ENCODE measurements at regions not wholly inside any gene's neighbourhood (a gene's known extent, or its start where the extent isn't known, plus 50 kb on each side); places are given as distances from the start of the nearest gene placed in this dataset.

DNA sequence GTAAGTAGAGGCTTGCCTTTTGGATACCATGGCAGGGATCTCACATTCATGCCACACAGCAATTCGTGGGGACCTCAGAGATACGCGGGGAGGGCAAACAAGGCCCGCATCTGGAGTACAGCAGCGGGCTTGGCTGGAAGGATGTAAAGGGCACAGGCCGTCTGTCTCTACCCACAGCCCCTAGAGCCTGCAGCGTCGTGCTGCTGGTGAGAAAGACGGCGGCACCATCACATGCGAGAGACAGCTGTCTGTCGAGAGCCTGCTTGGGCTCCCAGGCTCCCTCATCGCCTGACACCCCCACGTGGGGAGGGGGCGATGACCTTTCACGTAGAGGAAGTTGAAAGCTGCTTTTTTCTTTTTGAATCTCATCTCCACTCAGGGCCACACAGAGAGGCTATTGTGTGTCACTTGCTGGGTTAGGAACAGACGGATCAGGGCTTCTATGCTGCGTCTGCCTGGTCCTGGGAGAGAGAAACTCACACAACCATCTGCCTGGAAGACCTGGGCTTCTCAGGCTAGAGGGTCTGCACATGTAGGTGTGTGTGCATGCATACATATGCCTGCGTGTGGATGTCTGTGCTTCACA, 134.6 kb upstream of the PPP1R26 start:
- Histone ChIP-seq H3K18ac (ENCODE audit: low read depth in 1 of 2, low read length in 2 of 2) (no peak overlapping the region), H3K9ac (ENCODE audit: low read length) (no peak overlapping the region), H3K4me2 (ENCODE audit: low read length, poor library complexity, severe bottlenecking) (no peak overlapping the region), H3K4ac (ENCODE audit: low read depth in 1 of 2, low read length in 2 of 2) (no peak overlapping the region), H3K27ac (ENCODE audit: low read length, poor library complexity, severe bottlenecking) (no peak overlapping the region), H3K23ac (ENCODE audit: low read length in 2 of 2) (no peak overlapping the region), H2BK15ac (ENCODE audit: low read depth, poor library complexity, severe bottlenecking) (no peak overlapping the region), H4K91ac (ENCODE audit: low read length) (no peak overlapping the region), H3K79me1 (replicated peaks; ENCODE audit: low read length, poor library complexity, severe bottlenecking) (no peaks in the 10 kb centered on the region), H3K4me1 (ENCODE audit: control insufficient read depth, insufficient read depth, low read depth, low read length) (no peaks in the 10 kb centered on the region), H2BK12ac (ENCODE audit: low read length in 2 of 2) (no peak overlapping the region), H3K36me3 (ENCODE audit: control insufficient read depth in 1 of 2, insufficient read depth in 2 of 2, low read depth in 1 of 2, low read length in 2 of 2) (no peaks in the 10 kb centered on the region), H3K27me3 (ENCODE audit: control insufficient read depth in 1 of 2, insufficient read depth in 1 of 2, low read length in 2 of 2) (peaks cover 0 to 81% of the 10 kb centered on the region in 2 experiments), H2BK5ac (ENCODE audit: low read depth, low read length, poor library complexity, severe bottlenecking) (no peak overlapping the region), H3K9me3 (ENCODE audit: control insufficient read depth, low read length) (no peaks in the 10 kb centered on the region), H4K8ac (ENCODE audit: low read length) (no peak overlapping the region), H2BK120ac (ENCODE audit: low read depth, low read length) (no peak overlapping the region), H2AFZ (ENCODE audit: low read depth, low read length) (no peak overlapping the region), H3K4me3 (ENCODE audit: insufficient read depth in 1 of 2, low read depth in 1 of 2, low read length in 2 of 2) (no peak overlapping the region), H2AK5ac (ENCODE audit: low read length, severe bottlenecking) (no peak overlapping the region), H3K14ac (ENCODE audit: low read length in 2 of 2) (no peak overlapping the region)
- WGBS, result 83% methylated on average over 19 of the region's 19 CpGs
- DNase-seq, result no peak

DNA sequence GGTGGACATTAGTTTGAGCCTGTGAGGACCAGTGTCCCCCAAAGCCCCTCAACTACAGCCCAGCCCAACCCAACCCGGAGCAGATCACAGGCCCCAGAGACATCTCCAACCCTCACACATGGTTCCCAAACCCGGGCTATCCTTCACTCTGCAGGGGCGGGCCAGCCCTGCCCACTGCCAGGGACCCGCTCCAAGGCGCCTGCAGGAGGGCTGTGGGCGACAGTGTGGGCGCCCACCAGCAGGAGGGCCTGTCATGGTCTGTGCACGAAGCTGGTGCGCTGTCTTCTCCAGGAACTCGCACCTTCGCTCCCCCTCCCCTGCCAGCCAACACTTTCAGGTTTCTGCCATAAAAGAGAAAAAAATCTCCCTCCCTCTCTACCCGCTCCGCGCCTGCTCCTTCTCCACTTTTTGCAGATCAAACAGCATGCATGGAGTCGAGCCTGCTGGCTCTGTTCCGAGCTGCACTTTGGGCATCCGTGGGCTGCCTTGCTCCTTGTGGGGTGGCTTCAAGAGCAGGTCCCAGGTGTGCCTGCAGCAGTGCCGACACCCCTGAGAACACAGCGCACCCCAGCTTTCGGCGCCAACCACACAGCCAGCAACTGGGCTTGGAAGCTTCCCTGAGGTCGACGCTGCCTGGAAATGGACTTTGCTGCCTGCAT, 133.7 kb upstream of the PPP1R26 start:
- H3K4ac ChIP-seq (ENCODE audit: low read depth in 1 of 2, low read length in 2 of 2), result no peak overlapping the region

DNA sequence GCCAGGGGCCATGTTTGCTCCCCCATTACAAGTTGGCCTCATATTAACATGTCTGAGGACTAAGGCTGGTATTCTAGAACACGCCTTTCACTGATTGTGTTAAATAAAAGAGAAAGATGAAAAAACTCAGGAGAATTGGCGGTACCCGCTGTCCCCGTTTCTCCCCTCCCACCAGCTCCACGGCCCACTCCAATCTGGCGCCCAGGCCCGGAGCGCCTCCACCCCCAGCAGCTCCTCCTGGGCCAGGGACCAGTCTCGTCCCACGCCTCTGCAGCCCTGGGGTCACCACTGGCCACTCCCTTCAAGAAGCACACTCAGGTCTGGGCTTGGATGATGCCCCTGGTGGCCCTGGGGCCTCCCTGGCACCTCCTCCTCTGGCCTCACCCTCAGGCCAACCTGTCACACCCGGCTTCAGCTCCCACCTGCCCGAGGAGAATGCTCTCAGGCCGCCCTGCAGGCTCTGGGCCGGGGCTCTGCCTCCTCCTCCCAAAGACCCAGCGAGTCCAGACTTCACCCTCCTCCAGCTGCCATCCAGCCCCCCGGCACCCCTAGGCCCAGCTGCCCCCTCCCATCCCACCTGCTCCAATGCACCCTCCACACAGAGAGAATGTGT, 133.0 kb upstream of the PPP1R26 start:
- Histone ChIP-seq H4K91ac (ENCODE audit: low read length) (no peak overlapping the region), H3K36me3 (ENCODE audit: control insufficient read depth in 1 of 2, insufficient read depth in 2 of 2, low read depth in 1 of 2, low read length in 2 of 2) (no peaks in the 10 kb centered on the region), H2BK15ac (ENCODE audit: low read depth, poor library complexity, severe bottlenecking) (no peak overlapping the region), H2BK12ac (ENCODE audit: low read length in 2 of 2) (no peak overlapping the region), H2BK120ac (ENCODE audit: low read depth, low read length) (no peak overlapping the region), H3K27me3 (ENCODE audit: control insufficient read depth in 1 of 2, insufficient read depth in 1 of 2, low read length in 2 of 2) (peaks cover 0 to 78% of the 10 kb centered on the region in 2 experiments), H3K27ac (ENCODE audit: low read length, poor library complexity, severe bottlenecking) (no peak overlapping the region), H4K8ac (ENCODE audit: low read length) (no peak overlapping the region), H3K23ac (ENCODE audit: low read length in 2 of 2) (no peak overlapping the region), H2AK5ac (ENCODE audit: low read length, severe bottlenecking) (no peak overlapping the region), H3K9me3 (ENCODE audit: control insufficient read depth, low read length) (no peaks in the 10 kb centered on the region), H2AFZ (ENCODE audit: low read depth, low read length) (no peak overlapping the region), H3K18ac (ENCODE audit: low read depth in 1 of 2, low read length in 2 of 2) (no peak overlapping the region), H2BK5ac (ENCODE audit: low read depth, low read length, poor library complexity, severe bottlenecking) (no peak overlapping the region), H3K4ac (ENCODE audit: low read depth in 1 of 2, low read length in 2 of 2) (no peak overlapping the region), H3K9ac (ENCODE audit: low read length) (no peak overlapping the region), H3K79me1 (replicated peaks; ENCODE audit: low read length, poor library complexity, severe bottlenecking) (no peaks in the 10 kb centered on the region), H3K4me2 (ENCODE audit: low read length, poor library complexity, severe bottlenecking) (no peak overlapping the region), H3K14ac (ENCODE audit: low read length in 2 of 2) (no peak overlapping the region), H3K4me3 (ENCODE audit: insufficient read depth in 1 of 2, low read depth in 1 of 2, low read length in 2 of 2) (no peak overlapping the region), H3K4me1 (ENCODE audit: control insufficient read depth, insufficient read depth, low read depth, low read length) (no peaks in the 10 kb centered on the region)
- WGBS, result 80% methylated on average over 15 of the region's 16 CpGs
- no peak for DNase-seq

More for the DNA sequence above, 133.7 kb upstream of the PPP1R26 start:
- H3K4me2 ChIP-seq (ENCODE audit: low read length, poor library complexity, severe bottlenecking), result no peak overlapping the region
- no peak overlapping the region for H3K9ac ChIP-seq (ENCODE audit: low read length)
- no peak for DNase-seq
- H2AK5ac ChIP-seq (ENCODE audit: low read length, severe bottlenecking), result no peak overlapping the region
- no peak overlapping the region for H2BK15ac ChIP-seq (ENCODE audit: low read depth, poor library complexity, severe bottlenecking)
- no peak overlapping the region for H3K4me3 ChIP-seq (ENCODE audit: insufficient read depth in 1 of 2, low read depth in 1 of 2, low read length in 2 of 2)
- no peak overlapping the region for H3K27ac ChIP-seq (ENCODE audit: low read length, poor library complexity, severe bottlenecking)
- no peak overlapping the region for H2BK12ac ChIP-seq (ENCODE audit: low read length in 2 of 2)
- no peaks in the 10 kb centered on the region for H3K79me1 ChIP-seq (replicated peaks; ENCODE audit: low read length, poor library complexity, severe bottlenecking)
- no peak overlapping the region for H2AFZ ChIP-seq (ENCODE audit: low read depth, low read length)
- no peaks in the 10 kb centered on the region for H3K4me1 ChIP-seq (ENCODE audit: control insufficient read depth, insufficient read depth, low read depth, low read length)
- no peak overlapping the region for H4K8ac ChIP-seq (ENCODE audit: low read length)
- WGBS, result 82% methylated on average over 23 of the region's 23 CpGs
- H2BK120ac ChIP-seq (ENCODE audit: low read depth, low read length), result no peak overlapping the region
- H3K36me3 ChIP-seq (ENCODE audit: control insufficient read depth in 1 of 2, insufficient read depth in 2 of 2, low read depth in 1 of 2, low read length in 2 of 2), result no peaks in the 10 kb centered on the region
- H2BK5ac ChIP-seq (ENCODE audit: low read depth, low read length, poor library complexity, severe bottlenecking), result no peak overlapping the region
- H3K27me3 ChIP-seq (ENCODE audit: control insufficient read depth in 1 of 2, insufficient read depth in 1 of 2, low read length in 2 of 2), result peaks cover 0 to 79% of the 10 kb centered on the region in 2 experiments
- H4K91ac ChIP-seq (ENCODE audit: low read length), result no peak overlapping the region
- H3K9me3 ChIP-seq (ENCODE audit: control insufficient read depth, low read length), result no peaks in the 10 kb centered on the region
- H3K18ac ChIP-seq (ENCODE audit: low read depth in 1 of 2, low read length in 2 of 2), result no peak overlapping the region
- H3K23ac ChIP-seq (ENCODE audit: low read length in 2 of 2), result no peak overlapping the region
- H3K14ac ChIP-seq (ENCODE audit: low read length in 2 of 2), result no peak overlapping the region

DNA sequence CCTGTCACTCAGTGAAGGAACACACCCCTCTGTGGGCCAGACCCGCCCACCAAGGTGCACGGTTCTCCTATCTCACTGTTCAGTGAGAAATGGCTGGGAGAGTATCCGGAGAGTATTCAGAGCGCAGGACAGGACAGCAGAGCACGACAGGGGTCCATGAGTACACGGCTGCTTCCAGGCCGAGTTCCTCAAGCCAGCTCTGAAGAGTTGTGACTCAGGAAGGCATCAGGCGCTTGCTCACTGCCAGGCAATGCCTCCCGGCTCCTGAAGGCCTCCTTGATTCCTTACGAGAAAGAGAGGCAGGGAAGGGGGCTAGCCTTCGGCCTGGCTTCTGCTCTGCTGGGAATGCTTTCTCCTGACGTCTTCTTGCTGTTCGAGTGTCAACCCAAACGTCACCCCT, 132.1 kb upstream of the PPP1R26 start:
- no peak overlapping the region for H3K27ac ChIP-seq (ENCODE audit: low read length, poor library complexity, severe bottlenecking)
- H3K9me3 ChIP-seq (ENCODE audit: control insufficient read depth, low read length), result peaks cover 4% of the 10 kb centered on the region
- H4K91ac ChIP-seq (ENCODE audit: low read length), result no peak overlapping the region
- no peak overlapping the region for H2AK5ac ChIP-seq (ENCODE audit: low read length, severe bottlenecking)
- no peak overlapping the region for H3K23ac ChIP-seq (ENCODE audit: low read length in 2 of 2)
- no peak overlapping the region for H3K4me2 ChIP-seq (ENCODE audit: low read length, poor library complexity, severe bottlenecking)
- no peak overlapping the region for H3K4ac ChIP-seq (ENCODE audit: low read depth in 1 of 2, low read length in 2 of 2)
- no peak overlapping the region for H2BK15ac ChIP-seq (ENCODE audit: low read depth, poor library complexity, severe bottlenecking)
- no peak overlapping the region for H2AFZ ChIP-seq (ENCODE audit: low read depth, low read length)
- 74% methylated on average over 14 of the region's 14 CpGs for WGBS
- DNase-seq, result no peak
- H3K4me1 ChIP-seq (ENCODE audit: control insufficient read depth, insufficient read depth, low read depth, low read length), result no peaks in the 10 kb centered on the region
- H2BK120ac ChIP-seq (ENCODE audit: low read depth, low read length), result no peak overlapping the region
- no peak overlapping the region for H2BK12ac ChIP-seq (ENCODE audit: low read length in 2 of 2)
- no peak overlapping the region for H3K4me3 ChIP-seq (ENCODE audit: insufficient read depth in 1 of 2, low read depth in 1 of 2, low read length in 2 of 2)
- H3K14ac ChIP-seq (ENCODE audit: low read length in 2 of 2), result no peak overlapping the region
- H4K8ac ChIP-seq (ENCODE audit: low read length), result no peak overlapping the region
- H3K27me3 ChIP-seq (ENCODE audit: control insufficient read depth in 1 of 2, insufficient read depth in 1 of 2, low read length in 2 of 2), result peaks cover 0 to 73% of the 10 kb centered on the region in 2 experiments
- H3K79me1 ChIP-seq (replicated peaks; ENCODE audit: low read length, poor library complexity, severe bottlenecking), result no peaks in the 10 kb centered on the region
- H3K18ac ChIP-seq (ENCODE audit: low read depth in 1 of 2, low read length in 2 of 2), result no peak overlapping the region
- H3K9ac ChIP-seq (ENCODE audit: low read length), result no peak overlapping the region
- H2BK5ac ChIP-seq (ENCODE audit: low read depth, low read length, poor library complexity, severe bottlenecking), result no peak overlapping the region
- H3K36me3 ChIP-seq (ENCODE audit: control insufficient read depth in 1 of 2, insufficient read depth in 2 of 2, low read depth in 1 of 2, low read length in 2 of 2), result no peaks in the 10 kb centered on the region

All from mesenchymal stem cell (in vitro differentiated cells and primary cell).